GM19238 (cell line): ENCODE measurements at regions not wholly inside any gene's neighbourhood (a gene's known extent, or its start where the extent isn't known, plus 50 kb on each side); places are given as distances from the start of the nearest gene placed in this dataset.
"Not testable (repeated sequence)": the region's sequence is repeated elsewhere in the genome, so short reads cannot be mapped to it uniquely, and the experiment has no call there.

Experiments used
- DNase-seq: peaks from one replicate; pipeline ENCODE4 v3.0.0; 2011; ENCODE audit warnings: low spot score; ENCODE audit not compliant: insufficient read length

DNA sequence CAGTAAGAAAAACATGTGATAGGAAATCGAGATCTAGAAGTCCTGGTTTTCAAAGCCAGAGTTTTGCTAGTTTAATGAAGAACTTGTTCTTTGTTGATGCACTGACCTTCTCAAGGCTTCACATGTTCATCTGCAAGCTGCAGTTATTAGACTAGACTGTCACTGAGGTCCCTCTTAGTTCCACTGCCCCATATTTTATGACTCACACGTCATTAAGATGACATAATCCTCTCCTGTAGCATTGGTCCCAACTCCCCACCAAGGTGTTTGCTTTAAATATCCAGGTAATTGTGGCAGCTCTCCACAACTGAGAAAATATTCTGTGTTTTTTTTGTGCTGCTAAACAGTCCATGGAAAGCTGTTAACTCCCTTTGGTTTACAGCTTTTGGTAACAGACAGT lies 149.7 kb downstream of the MREG start:
- DNase-seq = no peak

GRCh38 chr2:215862351-215862771 lies 151.0 kb downstream of the MREG start:
- DNase-seq = no peak

- no peak for DNase-seq
Observed at GRCh38 chr2:215861607-215862350, 151.6 kb downstream of the MREG start.

GRCh38 chr2:215856080-215856479 lies 157.3 kb downstream of the MREG start:
- no peak for DNase-seq

- DNase-seq = not testable (repeated sequence)
Observed at GRCh38 chr2:215855308-215855707, 158.0 kb downstream of the MREG start.

DNA sequence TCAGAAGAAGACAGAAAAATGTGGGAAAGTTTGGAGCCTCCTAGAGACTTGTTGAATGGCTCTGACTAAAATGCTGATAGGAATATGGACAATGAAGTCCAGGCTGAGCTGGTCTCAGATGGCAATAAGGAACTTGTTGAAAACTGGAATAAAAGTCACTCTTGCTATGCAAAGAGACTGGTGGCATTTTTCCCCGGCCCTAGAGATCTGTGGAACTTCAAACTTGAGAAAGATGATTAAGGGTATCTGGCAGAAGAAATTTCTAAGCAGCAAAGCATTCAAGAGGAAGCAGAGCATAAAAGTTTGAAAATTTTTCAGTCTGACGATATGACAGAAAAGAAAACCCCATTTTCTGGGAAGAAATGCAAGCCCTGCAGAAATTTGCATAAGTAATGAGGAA lies 159.3 kb downstream of the MREG start:
- DNase-seq = no peak

- DNase-seq = no peak
Observed at GRCh38 chr2:215851696-215852095, 161.7 kb downstream of the MREG start.

DNA sequence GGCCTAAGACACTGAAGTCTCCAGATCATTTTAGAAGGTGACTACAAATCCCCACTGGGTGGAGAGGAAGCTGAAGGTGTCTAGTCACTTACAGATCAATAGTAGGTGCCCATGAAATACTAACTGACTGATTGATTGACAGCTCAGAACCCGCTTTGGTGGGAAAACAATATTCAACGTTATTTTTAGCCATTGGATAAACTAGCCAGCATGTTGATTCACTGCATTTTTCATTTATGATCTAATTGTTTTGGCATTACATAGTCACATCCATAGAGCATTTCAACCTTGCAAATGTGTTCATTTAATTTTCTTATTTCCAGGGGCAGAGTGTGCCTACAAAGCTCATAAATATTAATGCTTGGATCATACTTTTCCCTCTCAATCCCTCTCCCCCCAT lies 162.3 kb downstream of the MREG start:
- no peak for DNase-seq

DNA sequence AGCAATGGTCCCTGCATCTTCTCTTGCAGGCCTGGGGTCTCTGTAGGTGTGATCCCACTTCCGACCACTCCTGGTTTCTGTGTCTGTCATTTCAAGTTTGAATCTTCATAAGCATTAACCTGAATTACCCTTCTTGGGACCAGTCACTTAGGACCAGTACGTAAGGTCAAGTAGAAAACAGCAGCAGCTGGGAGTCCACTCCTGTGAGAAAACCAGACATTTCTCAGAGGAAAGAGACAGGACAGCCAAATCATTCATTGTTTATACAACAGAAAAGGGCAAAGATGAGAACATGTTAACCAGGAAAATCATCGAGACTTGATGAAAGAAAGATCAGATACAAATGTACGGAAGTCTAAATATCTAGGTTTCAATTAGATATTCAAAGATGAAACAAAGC lies 163.0 kb downstream of the MREG start:
- DNase-seq = no peak

DNA sequence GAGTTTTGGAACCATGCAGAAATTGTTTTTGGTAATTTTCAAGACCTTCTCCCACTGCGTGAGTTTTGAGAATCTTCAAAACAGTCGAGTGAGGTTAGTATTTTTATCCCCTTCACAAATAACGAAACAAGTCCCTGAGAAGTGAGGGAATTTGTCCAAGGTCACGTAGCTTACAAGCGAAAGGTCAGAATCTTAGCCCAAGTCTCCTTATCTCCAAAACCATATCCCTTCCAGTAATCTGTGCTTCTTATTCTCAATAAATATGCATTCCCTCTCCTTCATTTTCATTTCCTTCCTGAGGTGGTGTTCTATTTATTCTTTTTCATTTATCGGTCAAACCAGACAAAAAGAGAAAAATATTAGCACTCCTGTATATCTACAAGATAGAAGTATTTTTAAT lies 163.6 kb downstream of the MREG start:
- DNase-seq = no peak

DNA sequence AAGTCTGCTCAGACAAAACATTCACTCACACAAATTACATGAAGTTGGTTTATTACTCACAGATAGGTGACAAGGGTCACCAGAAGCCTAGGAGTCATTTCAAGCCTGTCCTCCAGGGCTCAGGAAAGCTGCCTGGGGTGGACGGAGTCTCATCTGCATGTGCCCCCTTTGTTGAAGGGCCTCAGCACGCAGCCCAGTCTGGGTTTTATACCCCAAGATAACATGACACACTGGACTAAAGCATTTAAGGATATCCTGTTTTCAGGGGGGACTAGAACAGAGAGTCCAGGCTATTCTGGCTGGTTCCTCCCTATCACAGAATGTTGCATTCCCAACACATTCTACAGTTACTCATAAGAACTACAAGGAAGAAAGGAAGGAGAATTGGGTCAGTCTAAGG lies 164.7 kb downstream of the MREG start:
- DNase-seq = no peak

DNA sequence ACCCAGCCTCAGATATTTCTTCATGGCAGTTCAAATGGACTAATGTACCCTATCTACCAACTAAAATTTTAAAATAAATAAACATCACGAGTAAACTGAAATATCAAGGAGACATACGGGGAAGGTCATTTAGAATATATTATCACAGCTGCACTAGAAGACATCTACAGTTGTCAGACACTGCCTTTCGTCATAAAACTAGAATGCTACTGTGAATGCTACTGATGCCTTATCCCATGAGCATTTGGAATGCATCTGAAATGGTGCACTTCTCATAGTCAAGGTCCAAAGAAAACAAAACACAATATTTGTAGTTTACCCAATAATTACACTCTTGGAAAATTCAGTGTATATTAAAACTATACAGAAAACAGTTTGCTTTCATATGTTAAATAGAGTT lies 165.2 kb downstream of the MREG start:
- DNase-seq = no peak

DNA sequence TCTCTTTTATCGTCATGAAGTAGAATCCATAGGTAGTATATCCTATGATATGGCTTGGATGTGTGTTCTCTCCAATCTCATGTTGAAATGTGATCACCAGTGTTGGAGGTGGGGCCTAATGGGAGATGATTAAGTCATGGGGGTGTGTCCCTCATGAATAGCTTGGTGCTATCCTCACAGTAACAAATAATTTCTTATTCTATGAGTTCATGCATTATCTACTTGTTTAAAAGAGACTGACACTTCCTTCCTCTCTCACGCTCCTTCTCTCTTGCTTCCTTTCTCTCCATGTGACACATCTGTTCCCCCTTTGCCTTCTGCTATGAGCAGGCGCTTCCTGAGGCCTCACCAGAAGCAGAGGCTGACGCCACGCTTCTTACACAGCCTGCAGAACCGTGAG lies 165.6 kb downstream of the MREG start:
- DNase-seq = no peak

DNA sequence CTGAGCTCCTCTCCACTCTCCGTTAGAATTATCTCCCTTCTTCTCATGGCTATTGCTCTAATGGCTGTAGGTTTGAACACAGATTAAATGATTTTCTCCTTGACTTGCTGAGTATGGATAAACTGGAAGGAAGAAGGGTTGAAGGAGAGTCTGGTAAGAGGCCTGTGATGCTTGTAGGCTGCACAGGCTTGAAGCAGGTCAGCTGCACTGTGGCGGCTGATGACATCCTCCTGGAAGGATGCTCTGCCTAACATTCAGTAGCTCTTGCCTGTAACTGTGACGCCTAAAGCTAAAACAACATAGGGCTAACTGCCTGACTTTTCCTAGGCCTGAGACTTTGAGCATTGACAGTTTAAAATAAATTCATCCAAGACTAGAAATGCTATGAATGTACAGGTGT lies 166.3 kb downstream of the MREG start:
- DNase-seq = no peak

GRCh38 chr2:215845839-215846586 lies 167.3 kb downstream of the MREG start:
- no peak for DNase-seq

GRCh38 chr2:215843579-215843978 lies 169.8 kb downstream of the MREG start:
- DNase-seq = no peak

- DNase-seq = no peak
Observed at GRCh38 chr2:215841175-215841816, 172.1 kb downstream of the MREG start.

DNA sequence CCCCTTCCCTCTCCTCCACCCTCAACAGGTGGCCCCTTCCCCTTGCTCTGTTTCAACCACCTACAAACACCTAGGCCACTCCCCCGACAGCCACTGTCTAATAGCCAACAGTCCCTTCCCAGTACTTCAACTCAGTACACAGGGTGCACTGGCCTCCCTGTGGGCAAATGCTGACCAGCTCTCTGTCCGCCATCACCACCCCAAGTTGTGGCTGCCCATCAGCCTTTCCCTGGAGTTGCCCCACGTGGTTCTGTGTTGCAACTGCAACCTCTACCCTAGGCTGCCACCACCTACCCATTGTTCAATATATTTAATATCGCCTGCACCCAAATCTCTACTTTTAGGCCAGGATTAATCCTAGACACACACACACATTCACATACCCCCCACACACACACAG lies 173.5 kb downstream of the MREG start:
- no peak for DNase-seq

DNA sequence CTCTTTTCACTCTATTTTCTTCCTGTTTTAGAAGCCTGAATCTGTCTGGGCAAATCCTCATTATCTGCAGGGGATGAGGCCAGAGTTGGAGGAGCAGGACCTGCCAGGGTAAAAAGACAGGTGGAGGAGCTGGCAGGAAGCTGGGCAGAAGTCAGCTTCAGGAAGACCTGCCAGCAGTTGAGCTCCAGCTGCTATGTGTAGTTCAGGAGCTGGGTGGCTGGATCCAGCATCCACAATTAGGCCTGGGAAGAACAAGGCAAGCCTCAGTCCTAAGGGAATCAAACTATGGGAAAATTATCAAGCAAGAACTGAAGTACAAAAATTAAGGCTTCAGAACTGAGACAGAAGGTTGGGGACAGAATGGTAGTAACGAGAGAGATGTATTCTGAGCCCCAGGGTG lies 174.0 kb downstream of the MREG start:
- DNase-seq = no peak

- no peak for DNase-seq
Observed at GRCh38 chr2:215836881-215837280, 176.5 kb downstream of the MREG start.

DNA sequence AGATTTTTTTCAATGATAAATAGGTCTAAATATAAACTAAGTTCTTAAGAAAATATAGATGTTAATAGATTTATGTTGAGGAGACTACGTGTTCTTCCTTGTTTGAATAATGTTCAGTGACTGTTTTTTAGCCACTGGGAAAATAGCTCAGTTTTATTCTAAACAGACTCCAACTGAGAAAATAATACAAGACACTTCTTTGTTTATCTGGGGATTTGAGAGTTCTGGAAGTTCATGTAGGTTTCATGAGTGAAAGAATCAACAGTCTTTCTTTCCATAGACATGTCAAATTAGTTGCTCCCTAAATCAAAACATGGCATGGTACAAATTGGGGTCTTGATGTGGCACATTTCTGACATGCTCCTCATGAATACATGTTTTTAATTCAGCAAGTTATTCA lies 177.7 kb downstream of the MREG start:
- no peak for DNase-seq

DNA sequence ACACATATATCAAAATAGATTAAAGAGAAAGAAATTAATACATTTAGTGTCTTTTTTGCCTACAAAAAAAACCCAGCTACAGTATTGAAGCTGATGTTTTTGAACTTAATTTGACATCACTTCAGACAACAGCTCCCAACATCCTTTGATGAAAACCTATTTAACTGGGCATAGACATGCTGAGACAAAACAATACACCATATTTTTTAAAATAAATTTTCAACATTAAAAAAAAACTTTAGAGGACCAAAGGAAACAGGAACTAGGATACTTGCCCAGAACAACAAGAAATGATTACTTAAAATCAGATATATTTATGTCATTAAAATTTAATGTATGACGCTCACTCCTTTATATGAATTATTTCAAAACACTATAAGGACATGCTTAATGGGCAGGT lies 178.1 kb downstream of the MREG start:
- DNase-seq = no peak
